RWPE1 (cell line): ENCODE measurements at regions not wholly inside any gene's neighbourhood (a gene's known extent, or its start where the extent isn't known, plus 50 kb on each side); places are given as distances from the start of the nearest gene placed in this dataset.

Experiments used
- CTCF ChIA-PET: fragments of 350-600 bp; sonication (Branson Sonifier 250); formaldehyde crosslinking; extraction: SDS; loops from one replicate; lab custom pipeline; 2021; lab: Yijun Ruan, JAX
- POLR2A ChIA-PET: fragments of 400-600 bp; formaldehyde crosslinking; extraction: SDS; loops from one replicate; lab custom pipeline; 2020; ENCODE audit warnings: antibody characterized with exemption; ENCODE audit not compliant: low non-redundant PET; lab: Yijun Ruan, JAX
- DNase-seq: peaks from one replicate; pipeline ENCODE4 v3.0.0; 2012; ENCODE audit warnings: low spot score
- H3K27ac ChIP-seq: fragments of 450-650 bp; 2 replicates; pipeline ENCODE4 v1.5.1; 2017
- CTCF ChIP-seq: fragments of 450-650 bp; conservative IDR thresholded peaks from 2 replicates; pipeline ENCODE4 v1.5.1; 2017; ENCODE audit warnings: low read depth, mild to moderate bottlenecking

GRCh38 chr5:2324788-2325187 is 426.7 kb downstream of the IRX2 start:
- H3K27ac ChIP-seq: no peak overlapping the region
- no peak for TF ChIP-seq CTCF
- ChIA-PET CTCF (no interaction called here), POLR2A (no interaction called here)
- DNase-seq: no peak

GRCh38 chr5:2320611-2321010 is 430.9 kb downstream of the IRX2 start:
- no peak overlapping the region for H3K27ac ChIP-seq
- CTCF ChIA-PET: no interaction called here
- no peak for DNase-seq
- TF ChIP-seq CTCF: no peak
- POLR2A ChIA-PET: no interaction called here

GRCh38 chr5:2317540-2317939 is 433.9 kb downstream of the IRX2 start:
- POLR2A ChIA-PET: no interaction called here
- CTCF ChIA-PET: no interaction called here
- TF ChIP-seq CTCF: no peak
- H3K27ac ChIP-seq: no peak overlapping the region
- DNase-seq: no peak

- H3K27ac ChIP-seq: no peak overlapping the region
- ChIA-PET POLR2A (no interaction called here), CTCF (no interaction called here)
- no peak for TF ChIP-seq CTCF
- no peak for DNase-seq
Measured at GRCh38 chr5:2311851-2312250, 429.1 kb upstream of the IRX4 start.

- no peak overlapping the region for H3K27ac ChIP-seq
- DNase-seq: no peak
- ChIA-PET CTCF (no interaction called here), POLR2A (no interaction called here)
- no peak for TF ChIP-seq CTCF
Measured at GRCh38 chr5:2310946-2311345, 428.2 kb upstream of the IRX4 start.

GRCh38 chr5:2307631-2308030 is 424.9 kb upstream of the IRX4 start:
- H3K27ac ChIP-seq: no peak overlapping the region
- ChIA-PET CTCF (no interaction called here), POLR2A (no interaction called here)
- DNase-seq: no peak
- no peak for TF ChIP-seq CTCF

- no peak overlapping the region for H3K27ac ChIP-seq
- no peak for DNase-seq
- no peak for TF ChIP-seq CTCF
- ChIA-PET POLR2A (no interaction called here), CTCF (no interaction called here)
Measured at GRCh38 chr5:2306711-2307110, 424.0 kb upstream of the IRX4 start.
